Prostate gland (tissue), 2 donors: ENCODE measurements at regions not wholly inside any gene's neighbourhood (a gene's known extent, or its start where the extent isn't known, plus 50 kb on each side); places are given as distances from the start of the nearest gene placed in this dataset.

ENCODE experiments used
- POLR2A ChIP-seq: fragments of 450-650 bp; IDR thresholded peaks from one replicate; pipeline ENCODE4 v1.6.1; 2016; ENCODE audit warnings: antibody characterized with exemption, mild to moderate bottlenecking
- POLR2AphosphoS5 ChIP-seq: sonication (generic); formaldehyde crosslinking; IDR thresholded peaks from one replicate; pipeline ENCODE4 v1.6.1; 2017; ENCODE audit warnings: antibody characterized with exemption
- TF ChIP-seq, protein P1 (sequence below), 4 experiments: fragments of 200-600 bp in 2 of 4; fragments of 450-650 bp in 2 of 4; sonication (generic) in 2 of 4; IDR thresholded peaks; 1 replicate in 3 of 4; 2 replicates in 1 of 4; pipeline ENCODE4 v1.5.1; 2016 to 2019; ENCODE audit warnings: antibody characterized with exemption in 4 of 4, mild to moderate bottlenecking in 2 of 4, moderate library complexity in 2 of 4

GRCh38 chr9:26574898-26575440, 317.6 kb downstream of the CAAP1 start:
- TF ChIP-seq, protein P1, sequence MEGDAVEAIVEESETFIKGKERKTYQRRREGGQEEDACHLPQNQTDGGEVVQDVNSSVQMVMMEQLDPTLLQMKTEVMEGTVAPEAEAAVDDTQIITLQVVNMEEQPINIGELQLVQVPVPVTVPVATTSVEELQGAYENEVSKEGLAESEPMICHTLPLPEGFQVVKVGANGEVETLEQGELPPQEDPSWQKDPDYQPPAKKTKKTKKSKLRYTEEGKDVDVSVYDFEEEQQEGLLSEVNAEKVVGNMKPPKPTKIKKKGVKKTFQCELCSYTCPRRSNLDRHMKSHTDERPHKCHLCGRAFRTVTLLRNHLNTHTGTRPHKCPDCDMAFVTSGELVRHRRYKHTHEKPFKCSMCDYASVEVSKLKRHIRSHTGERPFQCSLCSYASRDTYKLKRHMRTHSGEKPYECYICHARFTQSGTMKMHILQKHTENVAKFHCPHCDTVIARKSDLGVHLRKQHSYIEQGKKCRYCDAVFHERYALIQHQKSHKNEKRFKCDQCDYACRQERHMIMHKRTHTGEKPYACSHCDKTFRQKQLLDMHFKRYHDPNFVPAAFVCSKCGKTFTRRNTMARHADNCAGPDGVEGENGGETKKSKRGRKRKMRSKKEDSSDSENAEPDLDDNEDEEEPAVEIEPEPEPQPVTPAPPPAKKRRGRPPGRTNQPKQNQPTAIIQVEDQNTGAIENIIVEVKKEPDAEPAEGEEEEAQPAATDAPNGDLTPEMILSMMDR (IDR thresholded peaks at IDR 0.05) = no peak
- TF ChIP-seq POLR2A (no peak), POLR2AphosphoS5 (no peak)
